ENCODE measurements at regions not wholly inside any gene's neighbourhood (a gene's known extent, or its start where the extent isn't known, plus 50 kb on each side); places are given as distances from the start of the nearest gene placed in this dataset.
"Not testable (repeated sequence)": the region's sequence is repeated elsewhere in the genome, so short reads cannot be mapped to it uniquely, and the experiment has no call there.

DNA sequence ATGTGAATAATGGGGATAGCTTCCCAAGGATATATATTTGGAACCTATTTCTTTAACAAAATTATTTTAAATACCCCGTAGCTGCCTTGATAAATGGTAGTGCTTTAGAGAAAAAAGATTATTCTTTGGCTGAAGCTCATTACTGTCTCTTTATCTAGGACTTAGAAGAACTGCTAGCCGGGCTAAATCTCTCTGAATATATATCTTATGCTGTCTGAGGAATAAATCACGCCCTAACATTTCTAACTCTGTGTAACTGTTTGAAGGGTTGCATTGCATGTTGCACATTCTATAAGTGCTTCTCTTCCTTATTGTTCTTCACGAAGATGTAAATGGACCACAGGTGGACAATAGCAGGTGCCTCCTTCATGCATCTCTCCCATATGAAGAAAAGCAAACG is 585.0 kb upstream of the ZP4 start:
- Mint-ChIP-seq H3K27me3 (no peaks in the 10 kb centered on the region), H3K4me1 (ENCODE audit: low read depth in 2 of 2) (no peaks in the 10 kb centered on the region), H3K4me3 (no peak overlapping the region), H3K36me3 (no peaks in the 10 kb centered on the region), H3K9me3 (peaks cover 3% of the 10 kb centered on the region), H3K27ac (no peak overlapping the region)
- DNase-seq (ENCODE audit: low spot score) = no peak
- no peak for ATAC-seq

GRCh38 chr1:238474263-238474662 is 583.5 kb upstream of the ZP4 start:
- DNase-seq (ENCODE audit: low spot score) (no peak), ATAC-seq (no peak)
- peaks cover 4% of the 10 kb centered on the region for H3K9me3 Mint-ChIP-seq

DNA sequence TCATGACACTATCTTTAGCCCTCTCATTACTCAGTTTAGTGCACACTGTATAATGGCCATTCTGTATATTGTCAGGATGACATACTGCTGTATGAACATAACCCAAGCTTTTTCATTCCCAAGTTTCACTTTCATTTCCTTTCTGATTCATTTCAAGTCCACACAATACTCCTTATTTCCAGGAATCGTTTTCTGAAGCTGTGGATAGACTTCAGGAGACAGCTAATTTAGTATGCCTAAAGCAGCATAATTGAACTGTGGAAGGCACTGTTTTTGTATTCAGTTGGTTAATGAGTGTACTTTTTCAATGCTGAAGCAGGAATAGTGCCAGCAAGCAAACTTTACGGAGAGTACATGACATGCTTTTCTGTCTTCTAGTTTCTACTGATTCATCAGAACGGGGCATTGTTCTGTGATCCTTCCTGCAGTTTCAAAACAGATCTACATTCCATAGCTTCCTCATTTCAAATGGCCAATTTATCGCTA is 578.5 kb upstream of the ZP4 start:
- Mint-ChIP-seq H3K4me3 (no peak overlapping the region), H3K9me3 (peaks cover 17% of the 10 kb centered on the region), H3K27me3 (no peaks in the 10 kb centered on the region)

More at GRCh38 chr1:238474263-238474662, 583.5 kb upstream of the ZP4 start:
- Mint-ChIP-seq H3K27me3 (no peaks in the 10 kb centered on the region), H3K4me1 (ENCODE audit: low read depth in 2 of 2) (no peaks in the 10 kb centered on the region), H3K27ac (no peak overlapping the region), H3K36me3 (no peaks in the 10 kb centered on the region), H3K4me3 (no peak overlapping the region)

GRCh38 chr1:238468068-238468467 is 577.3 kb upstream of the ZP4 start:
- no peaks in the 10 kb centered on the region for H3K27me3 Mint-ChIP-seq
- peaks cover 19% of the 10 kb centered on the region for H3K9me3 Mint-ChIP-seq
- H3K27ac Mint-ChIP-seq = no peak overlapping the region
- no peak overlapping the region for H3K4me3 Mint-ChIP-seq
- ATAC-seq (no peak), DNase-seq (ENCODE audit: low spot score) (no peak)
- no peaks in the 10 kb centered on the region for H3K4me1 Mint-ChIP-seq (ENCODE audit: low read depth in 2 of 2)
- H3K36me3 Mint-ChIP-seq = peaks cover 6% of the 10 kb centered on the region

More for the DNA sequence above, 578.5 kb upstream of the ZP4 start:
- Mint-ChIP-seq H3K36me3 (peaks cover 3% of the 10 kb centered on the region), H3K27ac (no peak overlapping the region), H3K4me1 (ENCODE audit: low read depth in 2 of 2) (no peaks in the 10 kb centered on the region)
- no peak for DNase-seq (ENCODE audit: low spot score)
- ATAC-seq = no peak

DNA sequence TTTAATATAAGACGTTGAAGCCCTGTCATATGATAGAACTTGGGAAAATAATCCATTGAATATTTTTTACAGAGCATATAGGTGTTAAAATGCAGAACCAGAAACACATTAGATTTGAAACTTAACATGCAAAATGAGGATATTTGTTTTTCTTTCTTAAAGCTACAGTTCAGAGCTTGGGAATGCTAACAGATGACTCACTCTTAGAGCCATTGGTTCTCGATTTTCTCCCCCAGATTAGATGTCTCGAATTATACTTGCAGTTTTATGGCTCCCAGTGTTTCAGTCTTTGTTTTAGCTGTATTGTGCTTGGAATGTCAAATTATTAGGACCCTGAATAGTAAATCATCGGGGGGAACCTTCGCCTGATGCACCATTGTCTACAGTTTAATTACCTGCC is 575.7 kb upstream of the ZP4 start:
- Mint-ChIP-seq H3K27me3 (no peaks in the 10 kb centered on the region), H3K9me3 (peaks cover 23% of the 10 kb centered on the region)
- ATAC-seq = no peak

DNA sequence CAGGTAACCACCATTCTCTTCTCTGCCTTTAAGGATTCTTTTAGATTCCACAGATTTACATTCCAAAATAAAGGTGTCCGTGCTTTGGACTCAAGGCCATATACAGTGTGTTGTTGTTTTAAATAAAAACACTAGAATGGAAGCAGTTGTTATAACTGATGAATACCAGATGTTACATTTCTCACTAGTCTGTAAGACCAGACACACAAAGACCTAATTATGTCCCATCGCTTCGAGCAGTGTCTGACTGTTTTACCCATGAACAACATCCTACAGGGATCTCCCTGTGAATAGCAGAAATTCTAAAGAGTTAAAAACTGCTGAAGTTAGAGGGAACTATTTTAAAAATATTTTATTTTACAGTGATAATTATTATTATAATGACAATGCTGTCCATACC is 574.7 kb upstream of the ZP4 start:
- H3K27ac Mint-ChIP-seq = no peak overlapping the region
- H3K4me3 Mint-ChIP-seq = no peak overlapping the region
- H3K4me1 Mint-ChIP-seq (ENCODE audit: low read depth in 2 of 2) = no peaks in the 10 kb centered on the region
- DNase-seq (ENCODE audit: low spot score) (no peak), ATAC-seq (no peak)
- H3K9me3 Mint-ChIP-seq = peaks cover 24% of the 10 kb centered on the region
- H3K36me3 Mint-ChIP-seq = peaks cover 6% of the 10 kb centered on the region
- H3K27me3 Mint-ChIP-seq = no peaks in the 10 kb centered on the region

More for the DNA sequence above, 575.7 kb upstream of the ZP4 start:
- Mint-ChIP-seq H3K27ac (no peak overlapping the region), H3K36me3 (peaks cover 6% of the 10 kb centered on the region), H3K4me3 (no peak overlapping the region), H3K4me1 (ENCODE audit: low read depth in 2 of 2) (no peaks in the 10 kb centered on the region)
- no peak for DNase-seq (ENCODE audit: low spot score)

- Mint-ChIP-seq H3K27ac (no peak overlapping the region), H3K4me3 (no peak overlapping the region), H3K4me1 (ENCODE audit: low read depth in 2 of 2) (no peaks in the 10 kb centered on the region), H3K27me3 (no peaks in the 10 kb centered on the region), H3K36me3 (peaks cover under 1% of the 10 kb centered on the region), H3K9me3 (peaks cover 13% of the 10 kb centered on the region)
- ATAC-seq (no peak), DNase-seq (ENCODE audit: low spot score) (no peak)
Observed at GRCh38 chr1:238458899-238459298, 568.2 kb upstream of the ZP4 start.

- Mint-ChIP-seq H3K27me3 (no peaks in the 10 kb centered on the region), H3K36me3 (no peaks in the 10 kb centered on the region), H3K9me3 (peaks cover 13% of the 10 kb centered on the region), H3K4me1 (ENCODE audit: low read depth in 2 of 2) (no peaks in the 10 kb centered on the region), H3K27ac (no peak overlapping the region), H3K4me3 (no peak overlapping the region)
- ATAC-seq = no peak
- DNase-seq (ENCODE audit: low spot score) = no peak
Observed at GRCh38 chr1:238457610-238458009, 566.9 kb upstream of the ZP4 start.

GRCh38 chr1:238451781-238452310 is 561.1 kb upstream of the ZP4 start:
- peaks cover 6% of the 10 kb centered on the region for H3K9me3 Mint-ChIP-seq
- H3K27ac Mint-ChIP-seq = no peak overlapping the region
- H3K4me3 Mint-ChIP-seq = no peak overlapping the region
- no peaks in the 10 kb centered on the region for H3K27me3 Mint-ChIP-seq
- ATAC-seq (no peak), DNase-seq (ENCODE audit: low spot score) (no peak)
- no peaks in the 10 kb centered on the region for H3K36me3 Mint-ChIP-seq
- H3K4me1 Mint-ChIP-seq (ENCODE audit: low read depth in 2 of 2) = no peaks in the 10 kb centered on the region

- Mint-ChIP-seq H3K4me3 (no peak overlapping the region), H3K27me3 (no peaks in the 10 kb centered on the region), H3K4me1 (ENCODE audit: low read depth in 2 of 2) (no peaks in the 10 kb centered on the region), H3K27ac (no peak overlapping the region), H3K9me3 (peaks cover 6% of the 10 kb centered on the region), H3K36me3 (no peaks in the 10 kb centered on the region)
- DNase-seq (ENCODE audit: low spot score) = no peak
- ATAC-seq = no peak
Observed at GRCh38 chr1:238450976-238451375, 560.3 kb upstream of the ZP4 start.

DNA sequence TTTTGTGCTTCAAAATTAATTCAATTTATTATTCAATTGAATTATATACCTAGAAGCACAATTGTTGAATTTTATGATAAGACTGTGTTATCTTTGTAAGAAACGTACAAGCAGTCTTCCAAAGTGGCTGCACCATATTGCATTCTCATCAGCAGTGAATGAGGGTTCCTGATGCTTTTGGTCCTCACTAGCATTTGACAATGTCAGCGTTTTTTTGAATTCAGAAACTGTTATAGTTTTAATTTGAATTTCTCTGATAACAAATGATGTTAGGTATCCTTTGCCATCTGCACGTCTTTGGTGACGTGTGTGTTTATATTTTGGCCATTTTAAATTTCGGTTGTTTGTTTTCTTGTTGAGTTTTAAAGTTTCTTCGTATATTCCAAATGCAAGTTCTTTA is 553.0 kb upstream of the ZP4 start:
- ATAC-seq (no peak), DNase-seq (ENCODE audit: low spot score) (no peak)
- Mint-ChIP-seq H3K4me1 (ENCODE audit: low read depth in 2 of 2) (no peaks in the 10 kb centered on the region), H3K9me3 (peaks cover 21% of the 10 kb centered on the region), H3K4me3 (no peak overlapping the region), H3K36me3 (no peaks in the 10 kb centered on the region), H3K27ac (no peak overlapping the region), H3K27me3 (no peaks in the 10 kb centered on the region)

GRCh38 chr1:238439511-238439910 is 548.8 kb upstream of the ZP4 start:
- Mint-ChIP-seq H3K36me3 (no peaks in the 10 kb centered on the region), H3K27ac (no peak overlapping the region), H3K9me3 (peaks cover 15% of the 10 kb centered on the region), H3K4me3 (no peak overlapping the region), H3K27me3 (no peaks in the 10 kb centered on the region), H3K4me1 (ENCODE audit: low read depth in 2 of 2) (no peaks in the 10 kb centered on the region)
- ATAC-seq (no peak), DNase-seq (ENCODE audit: low spot score) (no peak)

DNA sequence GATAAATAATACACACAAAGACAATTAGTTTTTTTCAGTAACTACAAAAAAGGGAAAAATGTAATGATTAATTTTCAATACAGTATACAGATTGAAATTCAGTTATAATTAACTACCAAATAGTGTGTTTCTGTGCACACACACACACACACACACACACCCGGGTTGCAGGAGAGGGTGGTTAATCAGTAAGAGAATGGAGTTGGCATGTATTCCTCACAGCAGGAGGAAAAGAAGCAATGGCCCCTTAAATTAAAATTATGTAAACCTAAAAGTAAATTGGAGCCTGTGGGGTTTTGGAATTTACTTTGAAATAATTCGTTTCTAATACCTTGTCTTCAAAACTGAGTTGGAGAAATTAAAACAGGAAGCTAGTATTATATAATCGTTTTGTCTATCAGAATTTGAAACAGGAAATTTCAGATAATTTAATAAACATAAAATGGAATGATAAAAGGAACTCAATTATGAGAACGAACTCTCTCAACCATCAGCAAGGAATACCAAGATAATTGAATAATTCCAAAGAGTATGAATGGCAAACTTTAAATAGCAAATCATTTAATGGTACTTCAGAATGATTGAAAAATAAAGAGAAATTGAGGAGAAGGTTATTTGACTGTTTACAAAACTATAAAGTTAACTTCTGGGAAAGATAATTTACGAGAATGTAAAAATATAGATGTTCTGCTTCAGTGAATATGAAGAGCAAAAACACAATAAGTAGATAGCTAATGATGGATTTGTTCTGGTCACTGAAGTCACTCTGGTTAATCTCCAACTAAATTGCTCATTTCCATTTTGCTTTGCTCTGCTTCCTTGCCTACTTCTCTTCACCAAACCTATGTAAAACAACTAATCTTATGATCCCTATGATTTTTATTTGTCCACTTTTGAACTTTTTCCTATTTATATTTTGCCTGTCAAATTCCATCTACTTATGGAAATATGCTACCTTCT is 547.9 kb upstream of the ZP4 start:
- Mint-ChIP-seq H3K9me3 (peaks cover 15% of the 10 kb centered on the region), H3K27ac (no peak overlapping the region)
- ATAC-seq = no peak

GRCh38 chr1:238429703-238430102 is 539.0 kb upstream of the ZP4 start:
- not testable (repeated sequence) for ATAC-seq; H3K4me1 Mint-ChIP-seq (ENCODE audit: low read depth in 2 of 2); H3K27me3 Mint-ChIP-seq; H3K4me3 Mint-ChIP-seq; H3K36me3 Mint-ChIP-seq; H3K27ac Mint-ChIP-seq; DNase-seq (ENCODE audit: low spot score)
- H3K9me3 Mint-ChIP-seq = peaks cover 24% of the 10 kb centered on the region

More for the DNA sequence above, 547.9 kb upstream of the ZP4 start:
- no peaks in the 10 kb centered on the region for H3K27me3 Mint-ChIP-seq
- H3K36me3 Mint-ChIP-seq = no peaks in the 10 kb centered on the region
- H3K4me1 Mint-ChIP-seq (ENCODE audit: low read depth in 2 of 2) = no peaks in the 10 kb centered on the region
- no peak overlapping the region for H3K4me3 Mint-ChIP-seq
- no peak for DNase-seq (ENCODE audit: low spot score)

Data from natural killer cell treated with Interleukin-12 subunit alpha and Interleukin-12 subunit beta and Interleukin-15 and Interleukin-18, amount 100 ng/mL, for 72 hours (primary cell).